RWPE1 (cell line): ENCODE measurements at regions not wholly inside any gene's neighbourhood (a gene's known extent, or its start where the extent isn't known, plus 50 kb on each side); places are given as distances from the start of the nearest gene placed in this dataset.

Experiments
- CTCF ChIA-PET: fragments of 350-600 bp; sonication (Branson Sonifier 250); formaldehyde crosslinking; extraction: SDS; loops from one replicate; lab custom pipeline; 2021; lab: Yijun Ruan, JAX
- POLR2A ChIA-PET: fragments of 400-600 bp; formaldehyde crosslinking; extraction: SDS; loops from one replicate; lab custom pipeline; 2020; ENCODE audit warnings: antibody characterized with exemption; ENCODE audit not compliant: low non-redundant PET; lab: Yijun Ruan, JAX
- DNase-seq: peaks from one replicate; pipeline ENCODE4 v3.0.0; 2012; ENCODE audit warnings: low spot score
- H3K27ac ChIP-seq: fragments of 450-650 bp; 2 replicates; pipeline ENCODE4 v1.5.1; 2017
- TF ChIP-seq, protein P1 (sequence below): fragments of 450-650 bp; conservative IDR thresholded peaks from 2 replicates; pipeline ENCODE4 v1.5.1; 2017; ENCODE audit warnings: low read depth, mild to moderate bottlenecking

DNA sequence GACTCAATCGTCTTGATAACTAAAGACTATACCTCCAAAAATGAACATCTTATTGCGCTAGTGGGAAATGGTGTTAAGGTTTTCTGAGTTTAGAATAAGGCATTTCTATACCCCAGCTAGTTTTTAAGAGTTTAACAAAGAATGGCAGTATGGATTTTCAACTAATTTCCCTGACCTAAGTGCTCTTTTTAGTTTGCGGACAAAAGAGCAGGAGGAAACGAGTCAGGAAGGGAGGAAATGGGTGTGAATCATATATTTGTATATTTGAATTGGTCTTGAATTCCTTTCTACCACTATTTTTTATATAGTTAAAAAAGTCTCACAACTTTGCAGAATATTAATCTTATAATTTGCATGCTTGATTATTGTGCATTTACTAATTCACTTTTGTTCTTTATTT is 516.3 kb upstream of the ZNF608 start:
- no peak overlapping the region for H3K27ac ChIP-seq
- TF ChIP-seq, protein P1, sequence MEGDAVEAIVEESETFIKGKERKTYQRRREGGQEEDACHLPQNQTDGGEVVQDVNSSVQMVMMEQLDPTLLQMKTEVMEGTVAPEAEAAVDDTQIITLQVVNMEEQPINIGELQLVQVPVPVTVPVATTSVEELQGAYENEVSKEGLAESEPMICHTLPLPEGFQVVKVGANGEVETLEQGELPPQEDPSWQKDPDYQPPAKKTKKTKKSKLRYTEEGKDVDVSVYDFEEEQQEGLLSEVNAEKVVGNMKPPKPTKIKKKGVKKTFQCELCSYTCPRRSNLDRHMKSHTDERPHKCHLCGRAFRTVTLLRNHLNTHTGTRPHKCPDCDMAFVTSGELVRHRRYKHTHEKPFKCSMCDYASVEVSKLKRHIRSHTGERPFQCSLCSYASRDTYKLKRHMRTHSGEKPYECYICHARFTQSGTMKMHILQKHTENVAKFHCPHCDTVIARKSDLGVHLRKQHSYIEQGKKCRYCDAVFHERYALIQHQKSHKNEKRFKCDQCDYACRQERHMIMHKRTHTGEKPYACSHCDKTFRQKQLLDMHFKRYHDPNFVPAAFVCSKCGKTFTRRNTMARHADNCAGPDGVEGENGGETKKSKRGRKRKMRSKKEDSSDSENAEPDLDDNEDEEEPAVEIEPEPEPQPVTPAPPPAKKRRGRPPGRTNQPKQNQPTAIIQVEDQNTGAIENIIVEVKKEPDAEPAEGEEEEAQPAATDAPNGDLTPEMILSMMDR: no peak

DNA sequence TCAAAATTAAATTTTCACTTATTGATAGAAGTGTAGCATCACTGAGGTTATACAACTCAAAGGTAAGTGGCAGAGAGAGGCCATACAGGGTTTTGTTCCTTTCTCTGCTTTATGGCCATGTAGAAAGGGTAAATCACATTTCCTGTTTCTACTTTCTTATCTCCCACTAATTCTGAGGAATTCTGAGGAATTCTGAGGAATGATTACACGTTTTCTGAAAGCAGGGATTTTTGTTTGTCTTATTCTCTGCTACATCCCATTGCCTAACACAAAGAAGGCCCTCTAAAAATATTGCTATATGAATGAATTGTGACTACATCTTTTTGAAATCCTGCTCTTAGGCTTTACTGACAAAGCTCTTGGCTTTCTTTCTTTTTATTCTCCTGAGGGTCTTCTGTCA is 516.9 kb upstream of the ZNF608 start:
- CTCF ChIA-PET: interaction anchor here (0.7 kb wide), 1 partner anchor 227 kb away, joined by 4 read pairs; no protein-coding TSS in a partner anchor
- POLR2A ChIA-PET: no interaction called here
- TF ChIP-seq, protein P1: no peak

More for the DNA sequence above, 516.3 kb upstream of the ZNF608 start:
- CTCF ChIA-PET: no interaction called here
- no peak for DNase-seq
- POLR2A ChIA-PET: no interaction called here

DNA sequence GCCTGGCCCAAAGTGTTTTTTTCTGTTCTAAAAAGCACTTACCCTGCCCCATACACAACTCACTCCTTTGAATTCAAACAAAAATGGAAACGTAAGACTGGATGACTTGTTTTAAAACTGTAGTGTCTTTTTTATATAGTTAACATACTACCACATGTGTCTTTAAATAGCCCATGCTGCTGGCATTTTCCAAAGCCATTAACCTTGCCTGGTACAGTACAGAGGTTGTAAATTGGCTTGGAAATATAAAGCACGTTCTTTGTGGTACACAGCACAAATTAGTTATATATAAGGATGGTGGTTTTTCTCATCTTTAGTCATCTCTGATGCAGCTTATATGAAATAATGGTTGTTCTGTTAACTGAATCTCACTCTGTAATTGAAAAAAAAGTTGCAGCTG is 519.7 kb upstream of the ZNF608 start:
- POLR2A ChIA-PET: no interaction called here
- DNase-seq: no peak
- no peak overlapping the region for H3K27ac ChIP-seq
- CTCF ChIA-PET: no interaction called here
- TF ChIP-seq, protein P1: no peak

More for the DNA sequence above, 516.9 kb upstream of the ZNF608 start:
- DNase-seq: no peak
- H3K27ac ChIP-seq: no peak overlapping the region

DNA sequence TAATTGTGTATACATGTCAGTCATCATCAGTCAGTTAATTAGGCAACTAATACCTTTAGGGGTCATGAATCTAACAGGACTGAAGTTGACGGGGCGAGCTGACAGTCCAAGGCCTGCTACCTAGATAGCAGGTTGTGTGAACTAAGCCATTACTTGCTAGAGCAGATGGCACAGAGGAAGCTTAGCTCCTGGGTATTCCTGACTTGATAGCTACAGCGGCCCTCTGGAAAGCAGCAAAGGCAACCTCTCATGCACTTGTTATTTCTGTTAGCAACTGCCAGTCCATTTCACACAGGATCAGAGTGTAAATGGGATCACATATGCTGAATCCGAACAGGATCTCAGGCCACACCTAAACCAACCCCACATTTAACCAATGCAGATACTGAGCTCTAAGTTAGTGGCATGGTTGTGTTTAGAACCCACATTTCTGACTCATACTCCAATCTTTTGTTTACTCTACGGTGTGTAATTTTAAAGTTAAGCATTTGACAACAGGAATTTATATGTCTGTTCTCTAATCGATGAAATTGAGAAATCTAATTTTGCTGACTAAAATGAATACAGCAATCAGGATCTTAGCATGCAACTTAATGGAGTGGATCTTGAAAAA is 521.3 kb upstream of the ZNF608 start:
- DNase-seq: no peak
- ChIA-PET POLR2A (no interaction called here), CTCF (no interaction called here)
- H3K27ac ChIP-seq: no peak overlapping the region
- TF ChIP-seq, protein P1: no peak

DNA sequence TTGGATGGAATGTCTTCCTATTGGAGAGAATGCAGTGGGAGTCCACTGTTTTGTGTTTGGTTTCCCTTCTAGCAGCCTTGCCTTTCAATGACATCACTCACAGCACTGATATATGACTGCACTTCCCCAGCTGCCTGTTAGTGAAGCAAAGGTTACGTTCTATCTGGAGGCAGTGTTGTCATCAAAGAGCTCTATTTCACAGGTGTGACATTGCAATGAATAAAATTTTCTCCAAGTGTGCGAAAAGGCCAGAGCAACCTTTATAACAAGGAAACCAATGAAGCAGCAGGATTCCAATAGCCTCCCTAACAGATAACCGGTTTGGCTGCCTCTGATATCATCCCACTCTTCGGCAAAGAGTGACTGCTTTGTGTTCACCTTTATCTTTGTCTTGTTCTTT is 523.5 kb upstream of the ZNF608 start:
- ChIA-PET CTCF (interaction anchor here (0.6 kb wide), 1 partner anchor 434 kb away, joined by 5 read pairs; no protein-coding TSS in a partner anchor), POLR2A (no interaction called here)
- TF ChIP-seq, protein P1: no peak
- no peak overlapping the region for H3K27ac ChIP-seq
- no peak for DNase-seq

DNA sequence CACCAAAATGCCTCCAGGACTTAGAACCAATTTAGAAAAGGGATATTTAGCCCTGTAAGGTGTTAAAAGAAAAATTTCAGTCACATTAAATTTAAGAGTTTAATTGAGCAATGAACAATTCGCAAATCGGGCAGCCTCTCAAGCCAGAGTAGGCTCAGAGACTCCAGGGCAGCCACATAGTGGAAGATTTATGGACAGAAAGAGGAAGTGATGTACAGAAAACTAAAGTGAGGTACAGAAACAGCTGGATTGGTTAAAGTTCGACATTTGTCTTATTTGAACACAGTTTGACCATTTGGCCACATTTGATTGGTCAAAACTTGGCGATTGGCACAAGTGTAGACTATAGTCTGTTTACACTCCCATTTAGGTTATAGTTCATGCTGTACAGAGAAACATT is 525.9 kb upstream of the ZNF608 start:
- TF ChIP-seq, protein P1: no peak
- POLR2A ChIA-PET: no interaction called here
- no peak for DNase-seq
- CTCF ChIA-PET: interaction anchor here (0.6 kb wide), 1 partner anchor 25 kb away, joined by 4 read pairs; no protein-coding TSS in a partner anchor
- no peak overlapping the region for H3K27ac ChIP-seq
